Astrocyte of the hippocampus (primary cell): ENCODE measurements at regions not wholly inside any gene's neighbourhood (a gene's known extent, or its start where the extent isn't known, plus 50 kb on each side); places are given as distances from the start of the nearest gene placed in this dataset.
A peak's percentile ranks its signal among the peaks of the same experiment; 100 is the strongest.

Experiments
- DNase-seq: peaks from one replicate; pipeline ENCODE4 v3.0.0; 2011; ENCODE audit warnings: low read depth, low spot score

DNA sequence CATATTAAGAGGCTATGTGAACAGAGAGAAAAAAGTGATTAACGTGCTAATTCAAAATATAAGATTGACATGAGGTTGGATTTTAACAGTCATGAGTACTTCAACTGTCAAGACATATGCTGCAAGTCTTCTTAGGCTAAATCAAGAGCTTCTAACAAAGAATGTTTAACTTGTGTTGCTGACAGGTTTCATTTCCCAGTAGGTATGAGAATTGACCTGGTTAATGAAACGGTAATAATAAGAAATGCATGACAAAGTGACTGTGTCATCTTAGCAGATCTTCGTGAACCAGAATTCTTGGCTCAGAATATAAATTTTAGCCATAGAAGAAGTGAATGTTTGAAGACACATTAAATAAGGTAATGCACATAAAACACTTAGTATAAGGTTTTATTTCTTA lies 132.6 kb upstream of the PTGFR start:
- no peak for DNase-seq

DNA sequence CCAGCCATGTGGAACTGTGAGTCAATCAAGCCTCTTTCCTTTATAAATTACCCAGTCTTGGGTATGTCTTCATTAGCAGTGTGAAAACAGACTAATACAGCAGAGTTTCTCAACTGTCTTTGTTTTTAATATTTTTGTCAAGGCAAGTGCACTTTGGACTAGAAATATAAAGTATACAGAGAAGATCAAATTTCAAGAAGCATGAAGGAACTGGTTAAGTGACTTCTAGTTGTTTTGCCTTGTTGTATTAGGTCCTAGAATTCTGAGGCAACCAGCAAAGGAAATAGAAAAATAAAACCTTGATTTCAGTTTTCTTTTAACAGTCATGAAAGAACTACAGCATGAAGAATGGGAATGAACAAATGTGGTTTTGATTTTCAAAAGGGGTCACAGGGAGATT lies 131.1 kb upstream of the PTGFR start:
- DNase-seq = no peak

DNA sequence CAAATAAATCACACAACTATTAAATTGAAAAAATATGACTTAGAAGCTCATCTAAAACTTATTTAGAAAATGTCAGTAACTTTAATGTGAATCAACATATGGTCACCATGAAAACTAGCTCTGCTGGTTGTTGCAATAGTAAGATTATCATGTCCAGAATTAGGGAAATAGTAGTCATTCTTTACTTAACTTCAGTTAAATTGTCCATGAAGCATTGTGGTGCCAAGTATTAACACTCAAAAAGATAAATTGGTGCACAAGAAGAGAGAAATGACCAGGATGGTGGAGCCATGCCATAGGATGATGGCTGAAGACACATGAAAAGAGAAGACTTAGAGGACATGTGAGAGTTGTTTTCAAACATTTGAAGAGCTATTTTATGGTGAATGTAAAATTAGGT lies 130.2 kb upstream of the PTGFR start:
- DNase-seq = no peak

DNA sequence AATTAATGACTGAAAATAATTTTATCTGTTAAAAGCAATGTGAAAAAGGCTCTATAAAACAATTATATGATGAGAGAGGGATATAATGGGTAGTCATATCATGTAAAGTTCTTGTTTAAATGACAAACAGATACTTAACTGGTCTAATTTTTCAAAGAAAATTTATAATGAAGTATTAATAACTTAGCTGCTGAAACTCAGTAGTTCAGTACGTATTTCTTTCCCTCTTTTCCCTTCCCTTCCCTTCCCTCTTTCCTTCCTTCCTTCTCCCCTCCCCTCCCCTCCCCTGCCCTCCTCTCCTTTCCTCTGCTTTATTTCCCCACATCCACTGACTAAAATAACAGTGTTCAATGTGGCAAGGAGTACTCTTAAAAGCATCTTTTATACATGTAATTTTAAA lies 123.1 kb upstream of the PTGFR start:
- no peak for DNase-seq

DNA sequence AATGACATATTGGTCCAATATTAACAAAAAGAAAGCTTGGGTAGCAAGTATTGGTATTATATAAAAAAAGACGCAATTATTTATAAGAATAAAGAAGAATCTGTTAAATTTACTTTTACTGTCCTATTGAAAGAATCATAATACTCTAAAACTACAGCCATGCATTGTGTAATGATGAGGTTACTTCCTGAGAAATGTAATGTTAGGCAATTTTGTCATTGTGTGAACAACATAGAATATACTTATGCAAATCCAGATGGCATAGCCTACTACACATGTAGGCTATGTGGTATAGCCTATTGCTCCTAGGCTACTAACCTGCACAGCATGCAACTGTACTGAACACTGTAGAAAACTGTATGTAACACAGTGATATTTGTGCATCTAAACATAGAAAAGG lies 121.2 kb upstream of the PTGFR start:
- DNase-seq = no peak

DNA sequence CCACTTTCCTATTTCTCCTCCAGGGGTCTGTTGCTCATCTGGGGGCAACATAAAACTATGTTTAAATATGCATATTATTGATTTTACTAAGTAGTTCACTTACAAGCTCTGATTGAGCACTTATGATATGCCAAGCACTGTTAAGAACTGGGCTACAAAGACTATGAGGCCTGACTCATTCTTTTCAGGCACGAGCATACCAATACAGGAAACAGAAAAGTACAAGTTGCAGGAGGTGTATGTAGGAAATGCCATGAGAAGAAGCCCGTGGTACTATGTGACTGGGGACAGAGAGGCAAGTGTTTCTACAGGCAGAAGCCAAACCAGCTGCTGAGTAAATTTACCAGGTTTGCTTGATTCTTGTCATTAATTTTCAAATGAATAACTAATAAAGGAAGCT lies 120.4 kb upstream of the PTGFR start:
- peak; percentile 46 for DNase-seq

DNA sequence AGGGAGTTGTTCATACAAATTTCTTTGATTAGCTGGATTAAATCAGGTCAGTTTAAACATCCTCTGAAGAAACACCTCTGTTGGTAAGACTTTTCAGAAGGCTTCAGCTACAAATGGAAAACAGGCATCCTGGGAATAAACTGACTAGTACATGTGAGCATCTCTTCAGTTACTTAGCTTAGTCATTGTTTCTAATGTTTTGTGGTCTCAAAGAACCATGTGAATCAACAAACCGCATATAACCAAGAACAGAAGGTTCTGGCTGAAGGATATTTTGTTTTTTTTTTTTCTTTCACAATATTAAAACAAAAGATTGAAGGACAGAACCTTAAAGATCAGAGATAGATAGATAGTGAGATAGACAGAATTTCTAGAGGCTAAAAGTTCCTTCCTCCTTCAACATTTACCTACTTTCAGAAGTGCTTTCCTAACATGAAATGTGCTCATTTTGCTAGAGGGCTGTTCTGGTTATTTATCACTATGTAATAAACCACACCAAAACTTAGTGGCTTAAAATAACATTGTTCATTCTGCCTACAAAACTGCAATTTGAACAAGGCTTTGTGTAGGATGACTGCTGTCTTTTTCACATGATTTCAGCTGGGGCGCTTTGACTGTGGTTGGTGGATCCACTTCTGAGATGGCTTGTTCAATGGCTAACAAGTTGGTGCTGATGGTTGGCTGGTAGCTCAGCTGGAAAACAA lies 119.8 kb upstream of the PTGFR start:
- peak; percentile 58 for DNase-seq

DNA sequence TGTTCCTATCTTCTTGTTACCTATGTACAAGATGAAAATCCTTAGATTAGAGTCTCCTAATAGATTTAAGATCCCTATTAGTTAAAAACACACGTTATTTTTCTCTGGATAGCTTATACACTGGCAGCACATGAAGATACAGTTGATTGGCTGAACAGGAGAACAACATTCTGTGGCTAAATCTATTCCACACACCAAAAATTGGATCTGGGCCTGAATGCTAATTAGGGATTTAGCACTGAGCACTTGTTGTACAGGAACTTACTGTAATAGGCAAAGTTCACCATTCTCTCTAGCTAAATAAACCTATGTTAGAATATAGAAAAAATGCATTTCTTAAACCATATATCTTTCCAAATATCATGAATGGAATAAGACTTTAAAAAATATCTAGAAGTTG lies 117.1 kb upstream of the PTGFR start:
- DNase-seq = peak; percentile 43

DNA sequence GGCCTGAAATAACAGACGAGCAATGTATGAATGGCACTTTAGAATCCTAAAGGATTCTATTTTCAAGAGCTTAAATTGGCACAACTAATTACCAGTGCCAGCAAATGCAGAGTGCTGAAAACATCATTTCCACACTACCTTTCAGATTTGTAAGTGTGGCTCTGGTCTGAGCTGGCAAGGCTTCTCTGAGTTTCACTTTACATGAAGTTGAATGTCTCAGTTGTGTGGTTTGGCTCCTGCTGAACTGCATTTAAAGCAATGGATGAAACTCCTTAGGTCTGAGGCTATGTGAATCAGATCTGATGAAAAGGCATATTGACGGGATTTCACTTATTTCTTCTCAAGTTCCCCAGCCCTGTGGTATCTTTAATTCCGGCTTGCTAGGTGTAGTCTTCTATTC lies 114.8 kb upstream of the PTGFR start:
- DNase-seq = peak; percentile 64

DNA sequence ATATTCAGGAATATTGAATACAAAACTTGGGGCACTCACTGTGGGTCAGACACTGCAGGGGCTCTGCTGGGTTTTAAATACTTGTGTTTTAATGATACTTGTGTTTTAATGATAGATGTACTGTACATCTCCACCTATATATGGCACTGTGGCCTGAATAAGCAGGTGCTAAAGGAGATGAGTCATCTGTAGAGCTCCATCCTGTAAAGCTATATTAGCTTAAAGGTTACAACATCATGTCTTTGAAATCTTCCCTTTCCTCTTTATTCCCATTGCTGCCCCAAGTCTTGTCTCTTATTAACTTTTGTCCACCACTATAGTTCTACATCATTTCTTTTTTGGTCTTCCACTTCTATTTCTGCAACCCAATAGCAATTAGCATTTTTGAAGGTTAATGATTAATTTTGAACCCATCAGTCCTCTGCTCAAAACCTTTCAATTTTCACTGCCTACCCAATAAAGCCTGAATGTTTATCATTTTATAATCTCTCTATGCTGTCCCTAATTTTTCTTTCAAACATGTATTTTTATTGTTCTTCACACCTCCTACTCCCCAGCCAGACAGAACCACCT lies 113.3 kb upstream of the PTGFR start:
- DNase-seq = no peak

DNA sequence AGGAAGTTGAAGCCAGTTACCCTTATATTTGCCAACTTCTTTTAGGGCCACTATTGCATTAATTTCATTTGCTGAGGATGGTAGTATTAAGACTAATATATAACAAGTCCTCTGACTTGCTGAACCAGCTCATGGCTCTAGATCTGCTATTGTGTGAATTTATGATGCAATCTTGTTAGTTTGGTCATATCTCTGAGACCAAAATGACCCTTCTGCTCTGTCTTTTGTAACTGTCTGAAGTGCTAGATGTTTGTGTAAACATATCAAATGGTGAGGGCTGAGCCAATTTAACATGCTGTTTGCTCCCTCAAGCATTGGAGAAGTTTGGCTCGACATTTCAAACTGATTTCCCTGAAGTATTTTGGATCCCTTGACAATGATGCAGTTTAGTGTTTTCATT lies 106.9 kb upstream of the PTGFR start:
- no peak for DNase-seq

DNA sequence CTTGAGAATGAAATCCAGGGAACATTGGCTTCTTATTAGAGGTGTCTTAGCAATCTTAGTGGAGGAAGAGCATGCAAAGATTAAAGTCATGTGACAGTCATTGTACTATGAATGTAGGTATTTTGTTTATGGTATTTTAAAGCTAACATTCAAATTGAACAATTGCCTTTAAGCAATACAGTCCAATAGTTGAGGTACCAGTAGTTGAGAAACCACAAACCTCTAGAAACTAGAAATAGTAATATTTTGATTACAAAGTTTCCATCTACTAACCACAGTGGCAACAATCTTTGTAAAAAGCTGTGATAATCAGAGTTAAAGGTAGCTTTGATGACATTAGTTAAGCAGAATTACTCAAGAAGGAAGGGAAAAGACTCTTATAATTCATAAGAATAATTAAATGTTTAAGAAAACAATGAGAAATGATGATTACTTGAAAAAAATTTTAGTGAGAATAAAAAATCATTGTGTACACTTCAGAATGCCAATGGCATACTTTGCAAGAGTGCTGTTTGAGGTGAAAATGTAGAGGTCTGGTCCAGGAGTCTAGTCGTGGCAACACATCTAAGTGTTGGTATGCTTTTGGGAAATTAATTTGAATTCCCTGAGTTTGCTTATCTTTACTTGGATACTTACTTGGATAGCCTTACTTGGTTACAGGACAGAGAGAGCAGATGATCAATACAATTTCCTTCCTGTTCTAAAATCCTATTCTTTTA lies 104.9 kb upstream of the PTGFR start:
- DNase-seq = no peak

DNA sequence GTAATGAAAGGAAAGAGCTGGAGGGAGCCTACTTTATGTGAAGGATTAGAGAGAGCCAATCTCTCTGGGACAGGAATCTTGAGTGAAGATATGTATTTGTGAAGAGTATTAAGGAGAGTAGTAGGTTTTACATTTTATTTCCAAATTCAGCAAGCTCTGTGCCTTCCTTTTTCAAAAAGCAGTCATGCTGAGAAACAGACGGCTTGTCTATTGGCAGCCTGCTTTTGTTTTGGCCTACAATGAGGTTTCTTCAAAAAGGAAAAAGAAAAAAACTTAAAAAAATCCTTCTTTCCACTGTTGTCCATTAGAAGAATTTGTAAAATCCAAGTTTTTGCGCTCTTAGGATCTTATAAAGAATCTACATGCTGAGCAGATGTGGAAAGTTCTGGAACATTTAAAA lies 103.6 kb upstream of the PTGFR start:
- DNase-seq = no peak

DNA sequence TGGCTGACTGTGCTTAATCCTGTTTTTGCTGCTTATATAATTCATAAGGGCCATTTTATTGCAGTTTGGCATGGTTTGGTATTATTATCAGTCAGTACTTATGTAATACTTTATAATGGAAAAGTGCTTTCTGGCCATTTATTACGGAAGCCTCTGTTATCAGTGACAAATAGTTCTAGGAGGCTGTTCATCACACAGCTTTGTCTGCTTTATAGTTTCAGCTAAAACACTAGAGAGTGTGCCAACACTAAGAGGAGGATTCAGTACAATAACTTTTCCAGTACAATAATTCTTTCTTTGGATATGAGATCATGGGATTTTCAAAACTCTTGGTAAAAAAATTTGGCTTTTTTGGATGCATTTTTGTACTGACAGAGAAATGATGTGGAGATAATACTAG lies 102.9 kb upstream of the PTGFR start:
- DNase-seq = no peak

DNA sequence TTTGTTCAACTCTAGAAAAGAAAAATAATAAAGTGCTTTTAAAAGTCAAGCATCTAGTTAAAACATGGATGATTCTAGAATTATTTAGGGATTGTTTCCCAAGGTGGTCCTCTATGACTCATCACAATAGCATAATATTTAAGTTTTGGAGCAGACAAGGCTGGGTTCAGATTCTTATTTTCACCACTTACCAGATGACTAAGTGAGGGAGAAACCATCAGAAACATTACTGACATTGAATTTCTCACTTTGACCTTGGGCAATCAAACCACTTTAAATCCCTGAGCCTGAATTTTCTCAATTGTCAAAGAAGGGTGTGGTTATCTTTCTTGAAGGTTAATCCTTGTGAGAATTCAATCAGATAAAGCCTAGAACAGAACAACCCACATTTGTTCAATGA lies 102.5 kb upstream of the PTGFR start:
- no peak for DNase-seq

DNA sequence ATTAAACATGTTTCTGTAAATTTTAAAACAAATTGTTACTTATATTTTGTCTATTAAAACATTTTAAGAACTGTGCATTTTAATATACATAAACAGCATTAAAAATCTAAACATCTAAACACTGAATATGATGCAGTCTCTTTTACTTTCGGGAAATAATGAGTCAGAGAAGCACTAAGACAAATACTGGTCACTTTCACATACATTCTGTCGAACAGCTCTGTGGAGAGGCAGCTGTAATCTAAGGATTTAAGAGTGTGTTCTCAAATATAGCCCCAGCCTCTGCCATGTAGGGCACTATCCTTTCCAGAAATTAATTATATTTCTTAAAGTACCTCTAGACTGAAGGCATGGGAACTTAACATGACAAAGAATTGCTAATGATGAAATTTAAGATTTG lies 89.6 kb upstream of the PTGFR start:
- DNase-seq = no peak

DNA sequence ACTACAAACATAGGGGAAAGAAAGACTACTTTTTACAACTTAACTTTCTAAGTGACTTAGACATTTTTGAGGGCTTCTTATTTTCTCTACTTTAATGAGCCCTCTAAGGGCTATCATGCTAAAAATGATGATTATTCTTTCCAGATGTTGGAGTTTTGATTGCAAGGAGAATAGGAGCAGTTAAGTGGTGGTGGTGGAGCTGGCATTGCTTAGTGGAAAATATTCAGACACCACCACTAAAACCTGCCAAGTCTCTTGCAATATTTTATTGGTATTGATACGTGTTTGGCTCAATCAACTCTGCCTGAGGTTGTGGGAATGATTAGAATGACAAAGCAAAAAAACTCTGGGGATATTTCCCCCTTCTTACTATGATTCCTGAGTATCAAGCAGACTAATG lies 82.6 kb upstream of the PTGFR start:
- DNase-seq = no peak

DNA sequence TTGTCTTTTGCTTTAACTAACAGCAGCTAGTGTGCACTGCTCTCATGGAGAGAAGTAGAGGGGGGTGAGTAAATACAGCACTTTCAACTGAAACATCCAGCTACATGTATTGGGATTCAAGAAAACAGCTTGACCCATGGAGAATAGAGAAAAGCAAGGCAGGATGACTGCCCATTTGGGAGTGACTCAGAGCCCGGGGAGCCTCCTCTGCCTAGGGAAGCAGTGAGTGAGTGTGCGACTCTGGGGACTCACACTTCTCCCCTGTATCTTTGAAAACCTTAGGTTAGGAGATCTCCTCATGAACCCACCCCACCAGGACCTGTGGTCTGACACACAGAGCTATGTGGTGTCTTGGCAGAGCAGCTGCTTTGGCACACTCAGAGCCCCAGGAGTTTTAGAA lies 82.0 kb upstream of the PTGFR start:
- no peak for DNase-seq

DNA sequence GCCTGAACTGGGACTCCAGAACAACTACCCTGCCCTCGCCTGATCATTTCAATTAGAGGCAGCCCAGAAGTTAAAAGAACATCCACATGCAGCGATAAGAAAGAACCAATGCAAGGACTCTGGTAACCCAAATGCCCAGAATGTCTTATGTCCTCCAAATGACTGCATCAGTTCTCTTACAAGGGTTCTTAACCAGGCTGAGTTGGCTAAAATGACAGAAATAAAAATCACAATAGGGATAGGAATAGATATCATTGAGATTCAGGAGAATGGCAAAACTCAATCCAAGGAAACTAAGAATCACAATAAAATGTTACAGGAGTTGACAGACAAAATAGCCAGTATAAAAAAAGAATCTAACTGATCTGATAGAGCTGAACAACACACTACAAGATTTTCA lies 80.1 kb upstream of the PTGFR start:
- DNase-seq = no peak

DNA sequence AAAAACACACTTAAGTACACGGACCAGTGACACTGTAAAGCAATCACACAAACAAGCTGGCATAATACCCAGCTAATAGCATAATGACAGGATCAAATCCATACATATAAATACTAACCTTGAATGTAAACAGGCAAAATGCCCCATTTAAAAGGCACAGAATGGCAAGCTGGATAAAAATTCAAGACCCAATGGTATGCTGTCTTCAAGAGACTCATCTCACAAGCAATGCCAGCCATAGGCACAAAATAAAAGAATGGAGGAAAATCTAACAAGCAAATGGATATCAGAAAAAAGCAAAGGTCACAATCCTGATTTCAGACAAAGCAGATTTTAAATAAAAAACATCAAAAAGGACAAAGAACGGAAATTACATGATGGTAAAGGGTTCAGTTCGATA lies 79.1 kb upstream of the PTGFR start:
- no peak for DNase-seq

DNA sequence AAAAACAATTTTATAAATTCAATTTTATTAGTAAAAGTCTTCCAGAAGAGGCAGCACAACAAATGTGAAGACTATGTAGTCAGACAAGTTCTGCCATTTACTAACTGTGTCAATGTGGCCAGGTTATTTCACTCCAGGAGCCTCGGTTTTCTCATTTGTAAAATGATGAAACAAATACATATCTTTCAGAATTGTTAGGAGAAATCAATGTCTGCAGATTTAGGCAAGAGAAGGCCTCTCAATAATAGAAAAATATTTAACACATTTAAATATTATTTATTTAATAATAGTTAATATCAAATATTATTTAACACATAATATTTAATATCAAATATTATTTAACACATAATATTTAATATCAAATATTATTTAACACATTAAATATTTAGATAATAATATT lies 75.6 kb upstream of the PTGFR start:
- DNase-seq = no peak

DNA sequence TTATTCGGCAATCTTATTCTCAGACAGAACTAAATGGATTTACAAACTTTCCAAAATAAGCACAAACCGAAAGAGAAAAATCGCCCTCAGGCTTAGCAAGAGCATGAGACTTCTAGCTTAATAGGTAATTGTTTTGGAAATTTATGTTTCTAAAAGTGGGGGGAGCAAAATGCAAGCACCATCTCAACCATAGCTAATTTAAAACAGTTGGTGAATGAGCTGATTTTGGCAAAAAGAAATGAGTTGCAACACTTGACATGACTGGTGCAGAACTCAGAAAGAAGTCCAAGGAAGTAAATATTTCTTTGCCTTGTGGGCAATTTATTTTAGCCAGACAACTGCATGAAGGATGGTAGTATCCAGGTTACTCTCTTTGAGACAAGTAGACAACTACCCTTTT lies 71.5 kb upstream of the PTGFR start:
- peak; percentile 35 for DNase-seq

DNA sequence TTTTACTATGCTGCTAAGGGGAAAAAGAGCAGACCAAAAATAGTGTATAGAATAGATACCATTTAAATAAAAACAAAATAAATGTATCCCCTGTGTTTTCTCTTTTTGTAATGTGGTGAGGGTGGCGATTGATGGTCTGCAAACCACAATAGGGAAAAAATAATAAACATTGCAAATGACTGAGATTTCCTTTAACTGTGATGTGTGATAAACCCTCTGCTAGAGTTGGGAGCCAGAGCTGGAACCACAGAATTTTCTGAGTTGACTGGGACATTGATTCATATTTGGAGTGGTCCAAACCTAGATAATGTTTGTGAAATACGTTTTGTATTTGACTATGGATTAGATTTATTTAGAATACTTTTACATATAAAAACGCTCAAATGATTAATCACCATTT lies 70.6 kb upstream of the PTGFR start:
- DNase-seq = no peak
